H1 (cell line): ENCODE measurements at regions not wholly inside any gene's neighbourhood (a gene's known extent, or its start where the extent isn't known, plus 50 kb on each side); places are given as distances from the start of the nearest gene placed in this dataset.

Source experiments
- CTCF ChIA-PET: fragments of 300-600 bp; sonication (Branson Sonifier 250); formaldehyde crosslinking; loops from one replicate; lab custom pipeline; 2021; ENCODE audit not compliant: partially characterized antibody; lab: Charles Lee
- POLR2A ChIA-PET: fragments of 300-600 bp; sonication (Branson Sonifier 250); formaldehyde crosslinking; loops from one replicate; lab custom pipeline; 2021; ENCODE audit warnings: inconsistent platforms; ENCODE audit not compliant: partially characterized antibody; lab: Charles Lee
- DNase-seq, 2 experiments: peaks; one replicate each; pipeline versions ENCODE4 v3.0.0 to v3.0.0-alpha.2; 2010 to 2022; ENCODE audit warnings: low spot score in 2 of 2, low read depth in 1 of 2, mixed read lengths in 1 of 2
- FAIRE-seq: peaks from 2 replicates; lab custom pipeline; 2011; peaks lifted over from hg19 to GRCh38; lab: Jason Lieb, UNC
- H2AFZ ChIP-seq: 2 replicates; pipeline ENCODE4 v1.8.1; 2012; ENCODE audit warnings: low read length, inconsistent platforms
- H2AK5ac ChIP-seq: 2 replicates; pipeline ENCODE4 v1.6.1; 2013; ENCODE audit warnings: low read depth, low read length
- H2BK120ac ChIP-seq: replicated peaks from 2 replicates; pipeline ENCODE3; 2013; ENCODE audit warnings: low read depth, low read length, inconsistent platforms
- H2BK12ac ChIP-seq: 2 replicates; pipeline ENCODE4 v1.6.1; 2013; ENCODE audit warnings: low read depth, low read length
- H2BK15ac ChIP-seq: 2 replicates; pipeline ENCODE4 v1.6.1; 2013; ENCODE audit warnings: low read length
- H2BK20ac ChIP-seq: 2 replicates; pipeline ENCODE4 v1.6.1; 2013; ENCODE audit warnings: low read length
- H2BK5ac ChIP-seq: 2 replicates; pipeline ENCODE4 v1.6.1; 2013; ENCODE audit warnings: low read depth, low read length
- H3K14ac ChIP-seq: 2 replicates; pipeline ENCODE4 v1.6.1; 2013; ENCODE audit warnings: inconsistent platforms; ENCODE audit not compliant: insufficient read length
- H3K18ac ChIP-seq: 2 replicates; pipeline ENCODE4 v1.6.1; 2013; ENCODE audit warnings: low read length; ENCODE audit errors: extremely low read depth
- H3K23ac ChIP-seq: 2 replicates; pipeline ENCODE4 v1.6.1; 2013; ENCODE audit warnings: inconsistent platforms; ENCODE audit not compliant: insufficient read length
- H3K23me2 ChIP-seq: 2 replicates; pipeline ENCODE4 v1.6.1; 2013; ENCODE audit warnings: low read depth, low read length
- H3K27ac ChIP-seq: 2 replicates; pipeline ENCODE4 v1.6.1; 2011; ENCODE audit warnings: low read depth, low read length, inconsistent platforms
- H3K27me3 ChIP-seq, 4 experiments: replicated peaks in 1 of 4; 1 replicate in 1 of 4; 2 replicates in 3 of 4; pipeline versions ENCODE4 v1.6.1 to v1.8.1; 2011 to 2013; ENCODE audit warnings: low read length in 3 of 4, mild to moderate bottlenecking in 3 of 4, inconsistent platforms in 2 of 4, mixed read lengths in 2 of 4, moderate library complexity in 1 of 4; ENCODE audit not compliant: control insufficient read depth in 3 of 4, insufficient read depth in 3 of 4; ENCODE audit errors: extremely low read depth in 1 of 4
- H3K36me3 ChIP-seq, 4 experiments: 2 replicates each; pipeline versions ENCODE4 v1.6.1 to v1.8.1; 2011 to 2013; ENCODE audit warnings: mild to moderate bottlenecking in 4 of 4, low read length in 3 of 4, moderate library complexity in 2 of 4, control low read depth in 1 of 4, inconsistent platforms in 1 of 4; ENCODE audit not compliant: insufficient read depth in 4 of 4, control insufficient read depth in 2 of 4
- H3K4ac ChIP-seq: replicated peaks from 2 replicates; pipeline ENCODE3; 2013; ENCODE audit warnings: low read length, low read depth, mixed read lengths, inconsistent platforms; ENCODE audit not compliant: insufficient read length
- H3K4me1 ChIP-seq, 4 experiments: replicated peaks in 1 of 4; 1 replicate in 1 of 4; 2 replicates in 3 of 4; pipeline versions ENCODE4 v1.6.1 to v1.8.1; 2011 to 2013; ENCODE audit warnings: low read length in 3 of 4, inconsistent platforms in 2 of 4, mixed read lengths in 1 of 4; ENCODE audit not compliant: insufficient read depth in 4 of 4, control insufficient read depth in 3 of 4
- H3K4me2 ChIP-seq, 2 experiments: 2 replicates each; pipeline versions ENCODE4 v1.6.1 to v1.8.1; 2011 to 2013; ENCODE audit warnings: low read depth in 2 of 2, low read length in 2 of 2, control low read depth in 1 of 2, inconsistent platforms in 1 of 2, mild to moderate bottlenecking in 1 of 2; ENCODE audit not compliant: insufficient read depth in 1 of 2
- H3K4me3 ChIP-seq, 4 experiments: fragments of 200-600, 300-600 bp in 1 of 4; sonication (generic), shearing (Covaris generic), sonication (Bioruptor Twin) in 1 of 4; 2 replicates each; pipeline versions ENCODE4 v1.5.1 to v1.8.1; 2011 to 2016; ENCODE audit warnings: low read length in 4 of 4, low read depth in 3 of 4, control low read depth in 2 of 4, inconsistent platforms in 2 of 4, mild to moderate bottlenecking in 2 of 4, mixed read lengths in 1 of 4, moderate library complexity in 1 of 4; ENCODE audit not compliant: insufficient read depth in 2 of 4; ENCODE audit errors: extremely low read depth in 1 of 4
- H3K56ac ChIP-seq: replicated peaks from 2 replicates; pipeline ENCODE3; 2013; ENCODE audit warnings: low read depth, mild to moderate bottlenecking, mixed read lengths, low read length, inconsistent platforms; ENCODE audit not compliant: insufficient read length
- H3K79me1 ChIP-seq: 2 replicates; pipeline ENCODE4 v1.6.1; 2013; ENCODE audit warnings: low read depth, low read length, control low read depth
- H3K79me2 ChIP-seq, 2 experiments: 2 replicates each; pipeline versions ENCODE4 v1.6.1 to v1.8.1; 2012 to 2013; ENCODE audit warnings: low read length in 2 of 2, mild to moderate bottlenecking in 2 of 2, inconsistent platforms in 1 of 2; ENCODE audit not compliant: insufficient read depth in 2 of 2, control insufficient read depth in 1 of 2
- H3K9ac ChIP-seq, 4 experiments: replicated peaks in 1 of 4; 1 replicate in 1 of 4; 2 replicates in 3 of 4; pipeline versions ENCODE4 v1.6.1 to v1.8.1; 2011 to 2013; ENCODE audit warnings: low read depth in 3 of 4, low read length in 3 of 4, control low read depth in 2 of 4, mild to moderate bottlenecking in 2 of 4, moderate library complexity in 2 of 4, inconsistent platforms in 1 of 4; ENCODE audit errors: extremely low read depth in 1 of 4
- H3K9me3 ChIP-seq, 2 experiments: 2 replicates each; pipeline versions ENCODE4 v1.6.1 to v1.8.1; 2012 to 2013; ENCODE audit warnings: mild to moderate bottlenecking in 2 of 2, moderate library complexity in 2 of 2, control low read depth in 1 of 2, inconsistent platforms in 1 of 2, low read depth in 1 of 2, low read length in 1 of 2, mixed read lengths in 1 of 2; ENCODE audit not compliant: insufficient read depth in 2 of 2
- H4K20me1 ChIP-seq, 2 experiments: replicated peaks in 1 of 2; 2 replicates each; pipeline versions ENCODE3 to v1.8.1; 2011 to 2013; ENCODE audit warnings: inconsistent platforms in 2 of 2, low read length in 2 of 2, mild to moderate bottlenecking in 1 of 2; ENCODE audit not compliant: insufficient read depth in 2 of 2, control insufficient read depth in 1 of 2
- H4K5ac ChIP-seq: 2 replicates; pipeline ENCODE4 v1.6.1; 2013; ENCODE audit warnings: low read length, low read depth, mixed read lengths, inconsistent platforms; ENCODE audit not compliant: insufficient read length
- H4K8ac ChIP-seq: 2 replicates; pipeline ENCODE4 v1.8.0; 2013; ENCODE audit warnings: mild to moderate bottlenecking, moderate library complexity, low read length, inconsistent platforms; ENCODE audit not compliant: insufficient read depth; ENCODE audit errors: extremely low read depth
- H4K91ac ChIP-seq: replicated peaks from 2 replicates; pipeline ENCODE3; 2013; ENCODE audit warnings: low read length, mixed read lengths, inconsistent platforms; ENCODE audit not compliant: insufficient read length
- GABPA ChIP-seq: IDR thresholded peaks from 2 replicates; pipeline ENCODE4 v1.6.1; 2011; ENCODE audit warnings: mild to moderate bottlenecking, low read length, moderate library complexity, borderline replicate concordance; ENCODE audit not compliant: insufficient read depth
- RBBP5 ChIP-seq: IDR thresholded peaks from 2 replicates; pipeline ENCODE4 v1.7.1; 2012; ENCODE audit warnings: low read depth, mild to moderate bottlenecking, inconsistent platforms, low read length, moderate library complexity, borderline replicate concordance
- WGBS, 2 experiments: shearing (Covaris generic) in 1 of 2; methylation state at CpG; one replicate each; pipeline versions ENCODE4 v1.1.6 to v1.1.7; 2013 to 2015; ENCODE audit warnings: low lambda C conversion rate in 2 of 2, mixed read lengths in 2 of 2, inconsistent platforms in 1 of 2, low coverage in 1 of 2, missing lambda C conversion rate in 1 of 2; ENCODE audit not compliant: insufficient replicate concordance in 2 of 2, insufficient coverage in 1 of 2, insufficient read length in 1 of 2; ENCODE audit errors: extremely low coverage in 1 of 2, missing lambda C conversion rate in 1 of 2; 5-methylcytosine and 5-hydroxymethylcytosine counted together

DNA sequence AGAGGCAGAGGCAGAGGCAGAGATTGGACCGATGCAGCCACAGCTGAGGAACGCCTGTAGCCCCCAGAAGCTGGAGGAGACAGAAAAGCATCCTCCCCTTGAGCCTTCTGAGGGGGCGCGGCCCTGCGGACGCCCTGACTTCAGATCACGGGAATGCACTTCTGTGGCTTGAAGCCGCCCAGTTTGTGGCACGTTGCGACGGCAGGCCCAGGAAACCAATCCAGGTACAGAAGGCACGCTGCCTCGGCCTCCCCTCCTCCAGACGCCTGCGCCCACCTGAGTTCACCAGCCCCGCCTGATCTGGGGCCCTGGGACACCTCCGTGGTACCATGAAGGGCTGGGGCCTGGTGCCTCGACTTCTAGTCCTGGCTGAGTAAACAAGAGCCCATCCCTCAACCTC is 82.0 kb downstream of the NCOR2 start:
- CTCF ChIA-PET = interaction anchor here (0.6 to 1.2 kb wide), 3 partner anchors 13 to 266 kb away, joined by 3 read pairs; no protein-coding TSS in a partner anchor
- Histone ChIP-seq H4K20me1 (peaks cover 14 to 35% of the 10 kb centered on the region in 2 experiments), H3K79me2 (peaks cover 0 to 45% of the 10 kb centered on the region in 2 experiments; a peak in 2 of 4 replicates)

More for the DNA sequence above, 82.0 kb downstream of the NCOR2 start:
- Histone ChIP-seq H2BK5ac (no peak overlapping the region), H3K4me1 (peaks cover 0 to 2% (median 0%) of the 10 kb centered on the region in 4 experiments; a peak in 3 of 7 replicates), H3K79me1 (peaks cover 21% of the 10 kb centered on the region; the same call in 1 of the 2 replicates), H2BK120ac (no peak overlapping the region), H2AFZ (no peak overlapping the region), H3K14ac (no peak overlapping the region), H3K4ac (no peak overlapping the region), H3K23ac (no peak overlapping the region), H2BK15ac (no peak overlapping the region)
- WGBS, 2 experiments = 95% methylated on average over 16 of the region's 18 CpGs; no CpG with 5 or more reads in 1 of the 2 experiments
- FAIRE-seq = no peak
- no peak for TF ChIP-seq RBBP5
- no peak for TF ChIP-seq GABPA
- TF ChIP-seq, all 59 proteins: peak for 0
- DNase-seq = no peak
- Histone ChIP-seq H3K56ac (no peak overlapping the region), H3K36me3 (peaks cover 0 to 7% (median 4%) of the 10 kb centered on the region in 4 experiments; a peak in 2 of 8 replicates), H3K27ac (no peak overlapping the region), H3K23me2 (peaks cover 1% of the 10 kb centered on the region; the same call in 1 of the 2 replicates), H3K18ac (no peak overlapping the region), H2AK5ac (no peak overlapping the region), H2BK20ac (no peak overlapping the region), H3K9me3 (no peaks in the 10 kb centered on the region), H3K4me3 (no peak overlapping the region), H4K8ac (no peak overlapping the region), H3K27me3 (no peaks in the 10 kb centered on the region), H3K4me2 (no peak overlapping the region), H2BK12ac (no peak overlapping the region), H4K5ac (no peak overlapping the region), H4K91ac (no peak overlapping the region), H3K9ac (no peak overlapping the region)
- POLR2A ChIA-PET = no interaction called here
